Fibroblast of lung (primary cell): ENCODE measurements at regions not wholly inside any gene's neighbourhood (a gene's known extent, or its start where the extent isn't known, plus 50 kb on each side); places are given as distances from the start of the nearest gene placed in this dataset.
A peak's percentile ranks its signal among the peaks of the same experiment; 100 is the strongest.

Experiments
- DNase-seq, 2 donors: peaks; one replicate each; pipeline versions ENCODE4 v3.0.0 to v3.0.0-alpha.2; 2010; ENCODE audit warnings: low read depth in 2 of 2
- H2AFZ ChIP-seq: 2 replicates; pipeline ENCODE4 v1.5.1; 2012; ENCODE audit warnings: low read length, control low read depth, inconsistent platforms
- H3K27ac ChIP-seq: 2 replicates; pipeline ENCODE4 v1.5.1; 2011; ENCODE audit warnings: low read length, control low read depth; ENCODE audit not compliant: insufficient read depth
- H3K27me3 ChIP-seq: 2 replicates; pipeline ENCODE4 v1.5.1; 2011; ENCODE audit warnings: mild to moderate bottlenecking, low read length; ENCODE audit not compliant: control insufficient read depth, insufficient read depth
- H3K36me3 ChIP-seq: 2 replicates; pipeline ENCODE4 v1.5.1; 2011; ENCODE audit warnings: low read length; ENCODE audit not compliant: control insufficient read depth, insufficient read depth
- H3K4me1 ChIP-seq: 2 replicates; pipeline ENCODE4 v1.5.1; 2011; ENCODE audit warnings: low read length; ENCODE audit not compliant: control insufficient read depth, insufficient read depth; ENCODE audit errors: extremely low read depth
- H3K4me2 ChIP-seq: 2 replicates; pipeline ENCODE4 v1.5.1; 2011; ENCODE audit warnings: low read length, control low read depth; ENCODE audit not compliant: insufficient read depth; ENCODE audit errors: extremely low read depth
- H3K4me3 ChIP-seq, 4 experiments: fragments of 200-600 bp in 1 of 4; sonication (generic) in 1 of 4; replicated peaks in 1 of 4; 2 replicates each; pipeline ENCODE4 v1.5.1; 2011 to 2016; ENCODE audit warnings: low read length in 4 of 4, low read depth in 3 of 4, mild to moderate bottlenecking in 3 of 4, control low read depth in 2 of 4, inconsistent platforms in 1 of 4, mixed read lengths in 1 of 4; ENCODE audit not compliant: insufficient read depth in 1 of 4; ENCODE audit errors: control extremely low read depth in 1 of 4
- H3K79me2 ChIP-seq: 2 replicates; pipeline ENCODE4 v1.5.1; 2012; ENCODE audit warnings: mild to moderate bottlenecking, low read length, inconsistent platforms; ENCODE audit not compliant: control insufficient read depth, insufficient read depth
- H3K9ac ChIP-seq: 2 replicates; pipeline ENCODE4 v1.5.1; 2011; ENCODE audit warnings: mild to moderate bottlenecking, low read length, control low read depth; ENCODE audit not compliant: insufficient read depth
- H3K9me3 ChIP-seq: 2 replicates; pipeline ENCODE4 v1.5.1; 2012; ENCODE audit warnings: low read depth, low read length; ENCODE audit not compliant: control insufficient read depth, insufficient read depth
- H4K20me1 ChIP-seq: 2 replicates; pipeline ENCODE4 v1.5.1; 2011; ENCODE audit warnings: low read length; ENCODE audit not compliant: control insufficient read depth, insufficient read depth; ENCODE audit errors: extremely low read depth
- CTCF ChIP-seq, 2 donors: IDR thresholded peaks in 1 of 2; conservative IDR thresholded peaks in 1 of 2; 1 replicate in 1 of 2; 2 replicates in 1 of 2; pipeline ENCODE4 v1.5.1; 2011 to 2012; ENCODE audit warnings: low read length in 2 of 2, control low read depth in 1 of 2, inconsistent platforms in 1 of 2, low read depth in 1 of 2, mild to moderate bottlenecking in 1 of 2
- EZH2 ChIP-seq: IDR thresholded peaks from 2 replicates; pipeline ENCODE4 v1.5.1; 2012; ENCODE audit warnings: low read length, control low read depth, mild to moderate bottlenecking; ENCODE audit errors: missing control alignments

- Histone ChIP-seq H3K79me2 (no peaks in the 10 kb centered on the region), H3K27ac (no peak overlapping the region), H4K20me1 (no peaks in the 10 kb centered on the region), H3K9ac (no peak overlapping the region), H3K27me3 (no peaks in the 10 kb centered on the region), H3K9me3 (no peaks in the 10 kb centered on the region), H3K4me2 (no peak overlapping the region), H3K36me3 (no peaks in the 10 kb centered on the region), H3K4me3 (no peak overlapping the region), H3K4me1 (no peaks in the 10 kb centered on the region), H2AFZ (no peak overlapping the region)
- no peak for TF ChIP-seq EZH2
- DNase-seq: no peak
These were observed 343.2 kb upstream of the TMTC1 start for GRCh38 chr12:30126944-30127343.

DNA sequence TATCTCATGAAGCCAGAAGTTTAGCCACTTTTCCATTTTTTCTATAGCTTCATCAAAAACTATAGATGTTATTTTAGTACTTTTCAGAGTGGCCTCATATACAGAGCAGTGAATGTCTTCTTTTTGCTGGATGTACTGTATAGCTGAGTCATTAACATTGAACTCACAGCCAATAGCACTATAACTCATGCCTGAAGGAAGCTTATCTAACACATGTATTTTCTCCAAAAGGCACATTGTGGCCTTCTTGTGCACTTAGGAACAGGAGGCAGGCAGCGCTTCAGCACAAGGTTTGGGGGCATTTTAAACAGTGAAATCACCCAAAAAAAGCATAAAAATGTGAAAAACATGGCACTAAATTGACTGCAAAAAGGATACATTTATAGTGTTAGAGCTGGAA is 336.8 kb upstream of the TMTC1 start:
- TF ChIP-seq CTCF (conservative IDR thresholded peaks at IDR 0.05 in 1 of 2, IDR thresholded peaks at IDR 0.05 in 1 of 2; ENCODE audit: low read depth in 1 of 2, low read length in 2 of 2): no peak
- TF ChIP-seq EZH2: no peak
- no peaks in the 10 kb centered on the region for H3K27me3 ChIP-seq
- H3K4me2 ChIP-seq: no peak overlapping the region
- no peaks in the 10 kb centered on the region for H3K36me3 ChIP-seq
- no peak overlapping the region for H2AFZ ChIP-seq
- no peaks in the 10 kb centered on the region for H3K4me1 ChIP-seq
- no peaks in the 10 kb centered on the region for H3K9me3 ChIP-seq
- H3K4me3 ChIP-seq: no peak overlapping the region
- H4K20me1 ChIP-seq: no peaks in the 10 kb centered on the region
- peak in 1 of 2 donors; percentile 10 for DNase-seq
- H3K27ac ChIP-seq: no peak overlapping the region
- H3K79me2 ChIP-seq: no peaks in the 10 kb centered on the region
- H3K9ac ChIP-seq: no peak overlapping the region

DNA sequence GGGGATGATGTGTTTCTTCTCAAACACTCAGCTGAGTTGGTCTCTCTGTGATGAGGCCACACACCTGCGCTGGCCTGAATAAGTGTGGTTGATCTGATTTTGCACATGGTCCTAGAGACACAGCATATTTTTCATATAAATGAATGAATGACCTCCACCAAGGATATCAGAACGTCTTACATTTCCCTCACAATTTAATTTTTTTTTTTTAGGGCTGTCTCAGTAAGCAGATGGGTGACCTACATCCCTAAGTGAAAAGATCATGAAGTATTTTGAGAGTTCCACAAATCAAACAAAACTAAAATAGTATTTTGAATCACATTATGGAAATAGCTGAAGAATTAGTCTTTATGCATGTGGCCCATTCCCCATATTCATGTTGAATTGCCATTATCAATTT is 333.7 kb upstream of the TMTC1 start:
- Histone ChIP-seq H3K4me1 (no peaks in the 10 kb centered on the region), H3K4me2 (no peak overlapping the region), H3K9me3 (no peaks in the 10 kb centered on the region), H3K79me2 (no peaks in the 10 kb centered on the region), H2AFZ (no peak overlapping the region), H3K9ac (no peak overlapping the region), H3K4me3 (no peak overlapping the region), H3K27me3 (no peaks in the 10 kb centered on the region), H3K27ac (no peak overlapping the region), H3K36me3 (no peaks in the 10 kb centered on the region), H4K20me1 (no peaks in the 10 kb centered on the region)
- TF ChIP-seq CTCF (conservative IDR thresholded peaks at IDR 0.05 in 1 of 2, IDR thresholded peaks at IDR 0.05 in 1 of 2; ENCODE audit: low read depth in 1 of 2, low read length in 2 of 2): no peak
- no peak for TF ChIP-seq EZH2
- no peak for DNase-seq
